Nephron progenitor cell (in vitro differentiated cells): ENCODE measurements at regions not wholly inside any gene's neighbourhood (a gene's known extent, or its start where the extent isn't known, plus 50 kb on each side); places are given as distances from the start of the nearest gene placed in this dataset.
"Not testable (repeated sequence)": the region's sequence is repeated elsewhere in the genome, so short reads cannot be mapped to it uniquely, and the experiment has no call there.

Experiments used
- DNase-seq: peaks from one replicate; pipeline ENCODE4 v3.0.0; 2021
- H3K27ac Mint-ChIP-seq: 2 replicates; pipeline ENCODE4 v1.8.0; 2021; ENCODE audit warnings: mild to moderate bottlenecking, moderate library complexity, mixed read lengths
- H3K27me3 Mint-ChIP-seq: 2 replicates; pipeline ENCODE4 v1.8.0; 2021; ENCODE audit warnings: mild to moderate bottlenecking, low read depth, mixed read lengths; ENCODE audit not compliant: poor library complexity
- H3K36me3 Mint-ChIP-seq: 2 replicates; pipeline ENCODE4 v1.8.0; 2021; ENCODE audit warnings: low read depth, mixed read lengths
- H3K4me1 Mint-ChIP-seq: 2 replicates; pipeline ENCODE4 v1.8.0; 2021; ENCODE audit warnings: mixed read lengths
- H3K4me3 Mint-ChIP-seq: 2 replicates; pipeline ENCODE4 v1.8.0; 2021; ENCODE audit warnings: mild to moderate bottlenecking, moderate library complexity, mixed read lengths
- H3K9me3 Mint-ChIP-seq: 2 replicates; pipeline ENCODE4 v1.8.0; 2021; ENCODE audit warnings: mild to moderate bottlenecking, moderate library complexity, mixed read lengths
- TF ChIP-seq, protein P1 (sequence below): fragments of 200-600 bp; sonication (generic); IDR thresholded peaks from 2 replicates; pipeline ENCODE4 v1.5.0; 2021; ENCODE audit warnings: antibody characterized with exemption

DNA sequence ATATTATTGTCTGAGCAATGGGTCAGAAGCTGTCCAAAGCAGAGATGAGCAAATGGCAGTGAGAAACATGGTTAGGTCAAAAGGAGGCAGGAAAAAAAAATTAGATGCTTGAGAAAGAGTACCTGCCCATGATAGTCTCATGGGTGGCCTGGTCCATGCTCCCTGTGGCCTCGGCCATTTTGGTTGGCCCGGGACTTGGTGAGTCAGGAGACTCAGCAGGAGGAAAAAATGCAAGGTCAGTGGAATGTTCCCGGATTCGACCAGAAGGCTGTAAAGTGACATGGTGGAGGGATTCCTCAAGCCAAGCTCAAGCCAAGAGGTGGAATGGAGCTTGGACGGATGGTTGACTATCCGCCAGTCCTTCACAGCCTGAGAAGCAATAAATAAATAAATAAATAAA, 236.7 kb downstream of the ASMT start:
- Mint-ChIP-seq H3K9me3 (peaks cover 37% of the 10 kb centered on the region), H3K27me3 (peaks cover 3% of the 10 kb centered on the region), H3K36me3 (peaks cover 11% of the 10 kb centered on the region), H3K27ac (no peak overlapping the region), H3K4me3 (no peak overlapping the region), H3K4me1 (peaks cover 7% of the 10 kb centered on the region)
- TF ChIP-seq, protein P1, sequence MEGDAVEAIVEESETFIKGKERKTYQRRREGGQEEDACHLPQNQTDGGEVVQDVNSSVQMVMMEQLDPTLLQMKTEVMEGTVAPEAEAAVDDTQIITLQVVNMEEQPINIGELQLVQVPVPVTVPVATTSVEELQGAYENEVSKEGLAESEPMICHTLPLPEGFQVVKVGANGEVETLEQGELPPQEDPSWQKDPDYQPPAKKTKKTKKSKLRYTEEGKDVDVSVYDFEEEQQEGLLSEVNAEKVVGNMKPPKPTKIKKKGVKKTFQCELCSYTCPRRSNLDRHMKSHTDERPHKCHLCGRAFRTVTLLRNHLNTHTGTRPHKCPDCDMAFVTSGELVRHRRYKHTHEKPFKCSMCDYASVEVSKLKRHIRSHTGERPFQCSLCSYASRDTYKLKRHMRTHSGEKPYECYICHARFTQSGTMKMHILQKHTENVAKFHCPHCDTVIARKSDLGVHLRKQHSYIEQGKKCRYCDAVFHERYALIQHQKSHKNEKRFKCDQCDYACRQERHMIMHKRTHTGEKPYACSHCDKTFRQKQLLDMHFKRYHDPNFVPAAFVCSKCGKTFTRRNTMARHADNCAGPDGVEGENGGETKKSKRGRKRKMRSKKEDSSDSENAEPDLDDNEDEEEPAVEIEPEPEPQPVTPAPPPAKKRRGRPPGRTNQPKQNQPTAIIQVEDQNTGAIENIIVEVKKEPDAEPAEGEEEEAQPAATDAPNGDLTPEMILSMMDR = no peak
- DNase-seq = no peak

DNA sequence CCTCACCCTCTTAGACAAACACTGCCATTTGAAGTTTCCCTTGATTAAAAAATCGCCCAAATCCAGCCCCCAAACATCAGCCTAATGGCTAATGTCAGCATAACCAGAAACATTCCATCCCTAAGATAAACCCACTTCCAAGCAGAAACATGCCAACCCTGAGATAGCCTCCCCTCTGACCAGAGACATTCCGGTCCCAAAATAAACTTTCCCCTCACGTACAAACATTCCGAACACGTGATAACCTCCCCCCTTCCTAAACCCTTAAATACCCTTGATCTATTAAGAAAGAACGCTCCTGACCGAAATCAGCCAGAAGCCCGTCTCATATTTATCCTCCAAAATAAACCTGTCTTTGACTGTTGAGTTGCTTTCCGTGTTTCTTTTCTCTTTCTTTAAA, 237.2 kb downstream of the ASMT start:
- Mint-ChIP-seq H3K4me3 (no peak overlapping the region), H3K27ac (no peak overlapping the region), H3K27me3 (peaks cover 3% of the 10 kb centered on the region), H3K9me3 (peaks cover 37% of the 10 kb centered on the region), H3K4me1 (peaks cover 7% of the 10 kb centered on the region), H3K36me3 (peaks cover 11% of the 10 kb centered on the region)
- TF ChIP-seq, protein P1 = no peak
- no peak for DNase-seq

DNA sequence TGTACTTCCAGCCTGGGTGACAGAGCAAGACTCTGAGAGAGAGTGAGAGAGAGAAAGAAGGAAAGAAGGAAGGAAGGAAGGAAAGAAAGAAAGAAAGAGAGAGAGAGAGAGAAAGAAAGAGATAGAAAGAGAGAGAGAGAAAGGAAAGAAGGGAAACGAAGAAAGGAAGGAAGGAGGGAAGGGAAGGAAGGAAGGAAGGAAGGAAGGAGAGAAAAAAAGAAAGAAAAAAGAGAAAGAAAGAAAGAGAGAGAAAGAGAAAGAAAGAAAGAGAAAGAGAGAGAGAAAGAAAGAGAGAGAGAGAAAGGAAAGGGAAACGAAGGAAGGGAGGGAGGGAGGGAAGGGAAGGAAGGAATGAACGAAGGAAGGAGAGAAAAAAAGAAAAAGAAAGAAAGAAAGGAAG, 238.6 kb downstream of the ASMT start:
- no peak for DNase-seq
- TF ChIP-seq, protein P1 = no peak

DNA sequence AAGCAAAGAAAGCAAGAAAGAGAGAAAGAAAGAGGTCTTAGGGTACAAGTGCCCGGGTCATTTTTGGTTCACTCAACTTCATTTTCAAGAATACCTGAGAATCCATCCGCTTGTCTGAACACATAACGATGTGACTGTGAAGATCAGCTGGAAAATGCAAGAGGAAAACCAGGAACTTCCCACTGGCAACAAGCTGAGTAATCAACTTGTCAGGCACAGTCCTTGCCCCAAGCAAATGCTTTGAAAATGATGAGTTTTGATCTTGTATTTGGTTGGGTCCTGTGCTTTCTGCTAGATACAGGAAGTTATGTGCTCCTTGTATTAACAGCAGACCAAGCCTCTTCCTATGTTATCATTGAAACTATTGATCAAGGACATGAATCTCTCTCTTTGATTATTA, 239.1 kb downstream of the ASMT start:
- Mint-ChIP-seq H3K27ac (no peak overlapping the region), H3K4me1 (no peaks in the 10 kb centered on the region), H3K36me3 (peaks cover 11% of the 10 kb centered on the region), H3K27me3 (peaks cover 6% of the 10 kb centered on the region), H3K4me3 (no peak overlapping the region), H3K9me3 (peaks cover 32% of the 10 kb centered on the region)
- TF ChIP-seq, protein P1 = no peak
- DNase-seq = no peak

More for the DNA sequence above, 238.6 kb downstream of the ASMT start:
- H3K4me1 Mint-ChIP-seq = no peaks in the 10 kb centered on the region
- H3K27ac Mint-ChIP-seq = peak overlapping the region; percentile 14
- H3K27me3 Mint-ChIP-seq = peaks cover 3% of the 10 kb centered on the region
- H3K36me3 Mint-ChIP-seq = peaks cover 11% of the 10 kb centered on the region
- H3K9me3 Mint-ChIP-seq = peaks cover 32% of the 10 kb centered on the region
- H3K4me3 Mint-ChIP-seq = no peak overlapping the region

DNA sequence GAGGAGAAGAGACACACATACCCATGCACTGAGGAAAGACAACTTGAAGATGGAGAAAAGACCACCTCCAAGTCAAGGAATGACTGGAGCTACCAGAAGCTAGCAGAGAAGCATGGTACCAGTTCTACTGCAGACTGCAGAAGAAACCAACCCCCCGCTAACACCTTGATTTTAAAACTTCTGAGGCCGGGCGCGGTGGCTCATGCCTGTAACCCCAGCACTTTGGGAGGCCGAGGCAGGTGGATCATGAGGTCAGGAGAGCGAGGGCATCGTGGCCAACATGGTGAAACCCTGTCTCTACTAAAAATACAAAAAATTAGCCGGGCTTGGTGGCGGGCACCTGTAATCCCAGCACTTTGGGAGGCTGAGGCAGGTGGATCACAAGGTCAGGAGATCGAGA, 240.0 kb downstream of the ASMT start:
- not testable (repeated sequence) for H3K4me3 Mint-ChIP-seq, H3K27me3 Mint-ChIP-seq, H3K4me1 Mint-ChIP-seq, DNase-seq
- peak overlapping the region; percentile 42 for H3K27ac Mint-ChIP-seq
- H3K9me3 Mint-ChIP-seq = peaks cover 38% of the 10 kb centered on the region
- peaks cover 11% of the 10 kb centered on the region for H3K36me3 Mint-ChIP-seq

DNA sequence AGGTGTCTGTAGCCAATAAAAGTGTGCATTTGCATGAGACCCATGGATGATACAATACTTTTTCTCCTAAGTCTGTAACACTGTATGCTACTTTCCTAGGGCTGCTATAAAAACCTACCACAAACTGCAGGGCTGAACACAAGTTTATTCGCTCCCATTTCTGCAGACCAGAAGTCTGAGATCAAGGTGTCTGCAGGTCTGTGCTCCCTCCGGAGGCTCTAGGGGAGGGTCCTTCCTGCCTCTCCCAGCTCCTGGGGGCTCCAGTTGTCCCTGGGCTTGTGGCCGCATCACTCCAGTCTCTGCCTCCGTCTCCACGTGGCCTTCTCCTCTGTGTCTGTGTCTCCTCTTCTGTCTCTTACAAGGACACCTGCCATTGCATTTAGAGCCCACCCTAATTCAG, 244.4 kb downstream of the ASMT start:
- H3K4me1 Mint-ChIP-seq, H3K27me3 Mint-ChIP-seq, H3K4me3 Mint-ChIP-seq, DNase-seq, H3K36me3 Mint-ChIP-seq, H3K27ac Mint-ChIP-seq: not testable (repeated sequence)
- peaks cover 10% of the 10 kb centered on the region for H3K9me3 Mint-ChIP-seq

DNA sequence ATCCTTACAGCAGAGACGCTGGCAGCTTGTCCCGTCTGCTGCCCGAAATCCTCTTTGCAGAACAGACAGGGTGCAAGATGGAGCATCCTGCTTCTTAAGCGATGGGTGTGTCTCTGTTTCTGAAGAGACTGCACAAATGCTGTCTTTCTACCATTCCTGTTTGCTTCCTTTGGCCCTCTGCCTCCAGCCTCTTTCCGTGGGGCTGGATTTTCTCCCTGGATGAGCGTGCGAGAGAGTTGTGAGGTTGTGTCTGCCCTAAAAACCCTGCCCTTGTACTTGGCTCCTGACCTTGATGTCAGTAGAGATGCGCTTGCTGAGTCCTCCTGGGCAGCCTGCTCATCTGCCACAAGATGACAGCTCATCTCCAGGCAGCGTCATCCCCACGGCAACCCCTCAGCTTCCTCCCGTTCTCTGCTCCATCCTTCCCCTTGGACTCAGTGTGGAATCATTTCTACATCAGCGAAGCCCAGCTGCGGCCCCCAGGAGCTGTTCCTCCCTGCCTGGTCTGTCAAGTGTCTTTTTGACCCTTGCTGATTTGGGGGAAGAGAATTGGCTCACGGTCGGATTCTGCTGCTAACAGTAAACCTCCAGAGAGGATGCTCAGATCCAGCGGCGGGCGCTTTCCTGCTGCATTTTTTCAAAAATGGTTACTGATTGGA, 246.2 kb downstream of the ASMT start:
- H3K27me3 Mint-ChIP-seq = peaks cover 3% of the 10 kb centered on the region
- H3K36me3 Mint-ChIP-seq = no peaks in the 10 kb centered on the region
- H3K4me1 Mint-ChIP-seq = no peaks in the 10 kb centered on the region
- TF ChIP-seq, protein P1 = no peak
- no peak for DNase-seq
- H3K9me3 Mint-ChIP-seq = peaks cover 10% of the 10 kb centered on the region
- peak overlapping the region; percentile 25 for H3K27ac Mint-ChIP-seq
- no peak overlapping the region for H3K4me3 Mint-ChIP-seq

DNA sequence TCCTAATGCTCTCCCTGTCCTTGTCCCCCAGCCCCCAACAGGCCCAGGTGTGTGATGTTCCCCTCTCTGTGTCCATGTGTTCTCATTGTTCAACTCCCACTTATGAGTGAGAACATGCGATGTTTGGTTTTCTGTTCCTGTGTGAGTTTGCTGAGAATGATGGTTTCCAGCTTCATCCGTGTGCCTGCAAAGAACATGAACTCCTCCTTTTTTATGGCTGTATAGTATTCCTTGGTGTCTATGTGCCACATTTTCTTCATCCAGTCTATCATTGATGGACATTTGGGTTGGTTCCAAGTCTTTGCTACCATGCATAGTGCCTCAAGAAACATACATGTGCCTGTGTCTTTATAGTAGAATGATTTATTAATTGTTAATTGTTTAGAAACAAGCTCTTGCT, 249.1 kb downstream of the ASMT start:
- not testable (repeated sequence) for H3K9me3 Mint-ChIP-seq, H3K4me1 Mint-ChIP-seq, H3K27me3 Mint-ChIP-seq, H3K36me3 Mint-ChIP-seq, H3K4me3 Mint-ChIP-seq, DNase-seq, H3K27ac Mint-ChIP-seq
